Skeletal muscle satellite cell (primary cell): ENCODE measurements at regions not wholly inside any gene's neighbourhood (a gene's known extent, or its start where the extent isn't known, plus 50 kb on each side); places are given as distances from the start of the nearest gene placed in this dataset.

Experiments
- H3K27me3 ChIP-seq: 2 replicates; pipeline ENCODE4 v1.7.0; 2013; ENCODE audit warnings: low read length; ENCODE audit not compliant: control insufficient read depth, insufficient read depth
- H3K36me3 ChIP-seq: 2 replicates; pipeline ENCODE4 v1.7.0; 2013; ENCODE audit warnings: mild to moderate bottlenecking, control low read depth, low read length; ENCODE audit not compliant: insufficient read depth
- H3K4me1 ChIP-seq: 2 replicates; pipeline ENCODE4 v1.7.0; 2013; ENCODE audit warnings: low read length; ENCODE audit not compliant: control insufficient read depth, insufficient read depth
- H3K4me2 ChIP-seq: 2 replicates; pipeline ENCODE4 v1.7.0; 2013; ENCODE audit warnings: mild to moderate bottlenecking, low read length
- H3K4me3 ChIP-seq: 2 replicates; pipeline ENCODE4 v1.7.0; 2013; ENCODE audit warnings: low read length
- H3K9ac ChIP-seq: 2 replicates; pipeline ENCODE4 v1.7.0; 2013; ENCODE audit warnings: mild to moderate bottlenecking, low read depth, low read length, moderate library complexity
- H3K9me3 ChIP-seq: replicated peaks from 2 replicates; pipeline ENCODE4 v1.7.0; 2013; ENCODE audit warnings: mild to moderate bottlenecking, control low read depth, low read length

DNA sequence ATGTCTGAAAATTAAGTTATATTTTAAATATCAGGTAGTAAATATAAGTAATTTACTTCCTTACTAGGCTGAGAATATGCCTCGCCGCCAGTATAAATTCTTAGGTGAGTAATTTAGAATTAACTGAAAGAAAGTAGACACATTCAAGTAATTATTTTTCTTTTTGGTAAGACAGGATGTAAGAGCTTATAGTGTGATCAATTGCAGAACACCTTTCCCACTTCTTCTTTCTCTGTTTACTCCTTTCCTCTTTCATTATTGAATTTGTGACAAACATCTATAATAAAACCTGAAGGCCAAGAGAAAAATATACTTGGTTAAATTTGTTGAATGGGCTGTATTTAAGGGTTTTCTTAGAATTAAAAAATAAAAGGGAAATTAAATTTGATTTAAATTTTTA, 195.1 kb upstream of the CDKN2B start:
- Histone ChIP-seq H3K4me2 (no peak overlapping the region), H3K9me3 (no peaks in the 10 kb centered on the region), H3K9ac (no peak overlapping the region), H3K4me3 (no peak overlapping the region), H3K4me1 (peaks cover 14% of the 10 kb centered on the region), H3K36me3 (no peaks in the 10 kb centered on the region), H3K27me3 (no peaks in the 10 kb centered on the region)

DNA sequence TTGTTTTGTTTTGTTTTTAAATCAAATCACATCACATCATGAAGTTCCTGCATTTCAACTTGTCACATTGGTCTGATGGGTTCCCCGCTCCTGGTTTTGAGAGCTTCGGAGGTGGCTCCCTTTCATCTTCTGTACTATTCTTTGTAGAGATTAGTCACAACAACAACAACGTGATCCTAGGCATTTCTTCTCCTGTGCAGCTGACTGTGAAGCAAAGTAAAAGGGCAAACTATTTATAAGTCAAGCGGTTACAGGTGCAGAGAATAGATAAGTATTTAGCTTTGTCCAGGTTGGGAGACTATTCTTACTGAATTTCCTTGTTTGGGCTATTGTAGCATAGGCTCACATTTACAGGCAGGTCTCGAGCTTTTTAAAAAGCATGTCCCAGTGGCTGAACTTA, 197.7 kb upstream of the CDKN2B start:
- H3K36me3 ChIP-seq = no peaks in the 10 kb centered on the region
- H3K27me3 ChIP-seq = no peaks in the 10 kb centered on the region
- no peak overlapping the region for H3K4me2 ChIP-seq
- no peak overlapping the region for H3K4me3 ChIP-seq
- no peak overlapping the region for H3K9ac ChIP-seq
- H3K4me1 ChIP-seq = peaks cover 37% of the 10 kb centered on the region
- H3K9me3 ChIP-seq = no peaks in the 10 kb centered on the region

DNA sequence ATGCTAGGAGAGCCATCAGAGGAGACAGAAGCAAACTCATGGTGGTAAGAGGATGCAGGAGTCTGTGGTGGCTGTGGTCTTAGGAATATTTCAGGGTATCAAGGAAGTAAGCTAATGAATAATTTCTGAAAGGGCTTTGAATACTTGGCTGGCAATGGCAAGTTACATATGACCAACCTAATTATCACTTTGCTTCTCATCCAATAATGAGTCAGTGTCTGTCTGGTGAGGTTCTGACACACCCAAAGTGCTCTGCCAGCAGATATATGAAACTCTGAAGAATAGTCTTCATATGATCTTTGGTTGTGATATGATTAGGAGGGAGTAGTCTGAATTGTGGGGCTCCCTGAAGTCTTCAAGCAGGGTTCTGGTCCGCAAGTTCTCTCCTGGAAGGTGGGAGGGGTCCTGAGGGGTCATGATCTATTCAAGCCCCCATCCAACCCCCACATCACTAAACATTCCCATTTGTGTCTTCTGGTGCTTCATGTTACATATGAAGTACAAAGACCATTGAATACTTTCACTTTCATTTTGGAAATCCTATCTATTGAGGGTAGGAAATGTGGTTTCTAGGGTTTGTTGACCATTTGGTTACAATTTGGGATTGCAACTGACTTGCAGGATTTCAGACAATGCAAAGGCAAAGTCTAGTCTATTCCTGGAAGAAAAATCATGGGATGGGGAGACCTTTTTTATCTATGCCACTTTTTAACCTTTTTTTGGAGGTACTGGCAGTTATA, 199.9 kb upstream of the CDKN2B start:
- H3K4me3 ChIP-seq = no peak overlapping the region
- H3K36me3 ChIP-seq = no peaks in the 10 kb centered on the region
- no peaks in the 10 kb centered on the region for H3K27me3 ChIP-seq
- peak overlapping the region; percentile 13 for H3K4me2 ChIP-seq
- no peaks in the 10 kb centered on the region for H3K9me3 ChIP-seq
- peaks cover 53% of the 10 kb centered on the region for H3K4me1 ChIP-seq
- no peak overlapping the region for H3K9ac ChIP-seq

DNA sequence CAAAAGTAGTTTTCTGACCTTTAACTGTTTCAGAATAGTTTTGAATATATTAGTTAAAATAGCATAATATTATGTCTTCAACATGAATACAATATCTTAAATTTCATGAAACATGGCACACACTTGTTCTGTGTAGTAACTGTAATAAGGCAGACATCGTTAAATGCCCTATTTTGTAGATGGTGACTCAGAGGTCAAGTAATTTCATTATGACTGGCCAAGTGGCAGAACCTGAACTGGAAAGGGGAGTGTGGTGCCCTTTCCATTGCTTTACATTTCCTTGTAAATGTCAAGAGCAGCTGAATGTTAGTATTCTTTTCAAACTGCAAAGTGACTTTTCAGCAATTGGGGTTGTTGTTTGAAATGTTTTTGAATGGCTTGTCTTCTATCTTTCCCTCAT, 201.2 kb upstream of the CDKN2B start:
- H3K4me2 ChIP-seq = no peak overlapping the region
- no peak overlapping the region for H3K4me3 ChIP-seq
- no peaks in the 10 kb centered on the region for H3K36me3 ChIP-seq
- peaks cover 65% of the 10 kb centered on the region for H3K4me1 ChIP-seq
- no peaks in the 10 kb centered on the region for H3K9me3 ChIP-seq
- no peak overlapping the region for H3K9ac ChIP-seq
- H3K27me3 ChIP-seq = no peaks in the 10 kb centered on the region

DNA sequence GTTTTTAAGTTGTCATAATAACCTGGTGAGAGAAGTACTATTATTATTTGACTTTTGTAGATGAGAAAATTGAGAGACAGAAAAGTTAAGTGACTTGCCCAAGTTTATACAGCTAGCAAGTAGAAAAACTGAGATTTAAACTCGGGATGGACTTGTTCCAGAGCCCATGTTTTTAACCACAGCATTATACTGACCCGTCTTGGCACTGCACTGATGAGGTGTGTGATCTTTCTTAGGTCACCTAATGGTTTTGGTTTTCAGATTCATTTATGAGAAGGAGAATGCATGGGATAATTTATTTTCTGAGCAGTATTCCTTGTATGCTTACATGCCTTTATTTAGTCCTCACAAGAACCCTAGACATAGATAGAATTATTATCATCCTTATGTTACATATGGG, 201.8 kb upstream of the CDKN2B start:
- Histone ChIP-seq H3K9ac (peak overlapping the region; percentile 57), H3K4me2 (peak overlapping the region; percentile 25), H3K4me1 (peaks cover 68% of the 10 kb centered on the region), H3K9me3 (no peaks in the 10 kb centered on the region), H3K36me3 (no peaks in the 10 kb centered on the region), H3K27me3 (no peaks in the 10 kb centered on the region), H3K4me3 (no peak overlapping the region)

DNA sequence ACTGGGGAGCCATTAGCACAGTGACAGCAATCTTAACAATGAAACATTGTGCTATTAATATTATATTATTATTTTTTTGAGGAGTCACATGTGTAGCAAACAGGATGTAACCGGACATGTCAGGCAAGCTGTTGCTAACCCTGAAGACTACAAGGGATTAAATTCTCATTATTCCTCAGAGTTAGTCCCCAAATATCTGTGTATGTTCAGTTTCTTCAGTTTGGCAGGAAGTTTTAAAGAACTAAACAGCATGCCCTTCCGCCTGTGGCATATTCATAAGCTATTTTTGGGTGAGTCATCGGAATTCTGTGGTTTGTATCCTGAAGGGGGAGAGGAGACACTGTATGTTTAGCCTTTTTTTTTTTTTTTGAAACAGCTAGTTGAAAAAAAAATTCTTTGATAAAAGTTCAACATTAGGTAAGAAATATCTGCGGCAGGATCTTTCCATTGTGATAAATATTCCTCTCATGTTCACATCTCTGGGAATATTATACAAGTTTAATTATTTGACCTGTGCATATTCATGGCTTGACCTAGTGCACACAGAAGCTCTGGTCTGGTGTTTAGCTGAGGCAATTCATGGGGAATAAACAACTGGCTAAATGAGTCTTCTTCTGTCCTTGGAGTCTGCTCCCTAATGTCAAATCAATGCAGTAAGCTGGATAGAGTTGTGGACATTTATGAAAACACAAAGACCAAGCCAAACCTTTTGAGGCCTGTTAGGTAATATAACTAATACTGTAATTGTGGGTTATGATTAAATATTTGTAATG, 202.7 kb upstream of the CDKN2B start:
- Histone ChIP-seq H3K4me1 (peaks cover 74% of the 10 kb centered on the region), H3K36me3 (no peaks in the 10 kb centered on the region), H3K4me2 (peak overlapping the region; percentile 56), H3K9ac (peak overlapping the region; percentile 57), H3K27me3 (no peaks in the 10 kb centered on the region), H3K4me3 (no peak overlapping the region), H3K9me3 (no peaks in the 10 kb centered on the region)

DNA sequence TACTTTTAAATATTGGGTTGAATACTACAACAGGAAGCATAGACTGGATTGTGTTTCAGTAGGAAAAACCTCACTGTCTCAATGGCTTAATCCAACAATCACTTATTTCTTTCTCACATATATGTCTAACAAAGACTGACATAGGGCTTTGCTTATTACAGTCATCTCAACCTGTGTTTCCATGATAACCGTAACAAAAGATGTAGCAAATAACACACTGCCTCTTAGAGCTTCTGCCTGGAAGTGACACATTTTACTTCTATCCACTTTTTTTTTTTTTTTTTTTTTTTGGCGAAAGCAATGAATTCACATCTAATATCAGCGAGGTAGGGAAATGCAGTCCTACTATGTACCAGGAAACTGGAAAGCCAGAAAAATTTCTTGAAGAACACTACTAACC, 204.9 kb upstream of the CDKN2B start:
- peak overlapping the region; percentile 7 for H3K9ac ChIP-seq
- no peaks in the 10 kb centered on the region for H3K36me3 ChIP-seq
- no peaks in the 10 kb centered on the region for H3K27me3 ChIP-seq
- H3K4me1 ChIP-seq = peaks cover 76% of the 10 kb centered on the region
- no peaks in the 10 kb centered on the region for H3K9me3 ChIP-seq
- H3K4me2 ChIP-seq = no peak overlapping the region
- no peak overlapping the region for H3K4me3 ChIP-seq

DNA sequence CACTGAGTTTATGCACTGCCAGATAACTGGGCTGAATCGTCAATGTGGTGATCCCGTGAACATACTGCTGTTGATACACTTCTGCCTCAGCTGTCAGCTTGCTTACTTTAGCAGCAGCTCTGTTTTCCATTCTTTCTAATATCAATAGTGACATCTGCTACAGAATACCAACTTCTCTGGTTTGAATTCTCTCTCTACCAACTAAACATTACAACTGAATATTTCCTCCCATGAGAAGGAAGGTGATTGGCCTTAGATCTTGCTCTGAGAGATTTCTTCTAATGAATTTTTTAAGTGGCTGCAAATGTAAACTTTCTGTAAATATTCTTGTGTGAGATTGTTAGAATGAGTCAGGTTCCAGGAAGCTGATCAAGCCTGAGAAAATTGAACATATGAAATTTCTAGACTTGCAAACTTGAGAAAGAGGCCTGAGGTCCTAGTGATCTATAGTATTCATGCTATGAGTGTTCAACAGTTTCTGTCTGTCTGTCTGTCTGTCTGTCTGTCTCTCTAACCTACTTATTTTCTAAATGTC, 205.5 kb upstream of the CDKN2B start:
- H3K9ac ChIP-seq = peak overlapping the region; percentile 7

DNA sequence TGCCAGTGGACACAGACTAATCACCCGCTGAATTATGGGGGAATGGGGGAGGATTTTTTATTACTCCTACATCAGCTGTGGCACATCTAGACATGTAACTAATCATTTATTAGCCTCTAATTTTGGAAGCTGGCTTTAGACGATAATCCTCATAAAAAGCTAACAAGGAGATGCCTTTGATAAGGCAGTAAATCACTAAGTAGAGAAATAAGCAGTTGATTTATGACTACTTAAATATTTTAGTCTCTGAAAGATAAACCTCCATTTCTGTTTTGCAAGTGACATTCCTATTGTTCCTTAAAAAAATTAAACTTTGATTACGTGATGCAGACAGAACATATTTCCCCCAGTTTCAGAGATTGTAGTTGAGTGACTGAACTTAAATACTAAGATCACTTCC, 206.4 kb upstream of the CDKN2B start:
- Histone ChIP-seq H3K9me3 (no peaks in the 10 kb centered on the region), H3K36me3 (no peaks in the 10 kb centered on the region), H3K4me2 (no peak overlapping the region), H3K9ac (no peak overlapping the region), H3K27me3 (no peaks in the 10 kb centered on the region), H3K4me3 (no peak overlapping the region), H3K4me1 (peaks cover 62% of the 10 kb centered on the region)

More for the DNA sequence above, 205.5 kb upstream of the CDKN2B start:
- H3K9me3 ChIP-seq = no peaks in the 10 kb centered on the region
- H3K4me2 ChIP-seq = no peak overlapping the region
- H3K27me3 ChIP-seq = no peaks in the 10 kb centered on the region
- no peak overlapping the region for H3K4me3 ChIP-seq
- H3K36me3 ChIP-seq = no peaks in the 10 kb centered on the region
- peaks cover 71% of the 10 kb centered on the region for H3K4me1 ChIP-seq

DNA sequence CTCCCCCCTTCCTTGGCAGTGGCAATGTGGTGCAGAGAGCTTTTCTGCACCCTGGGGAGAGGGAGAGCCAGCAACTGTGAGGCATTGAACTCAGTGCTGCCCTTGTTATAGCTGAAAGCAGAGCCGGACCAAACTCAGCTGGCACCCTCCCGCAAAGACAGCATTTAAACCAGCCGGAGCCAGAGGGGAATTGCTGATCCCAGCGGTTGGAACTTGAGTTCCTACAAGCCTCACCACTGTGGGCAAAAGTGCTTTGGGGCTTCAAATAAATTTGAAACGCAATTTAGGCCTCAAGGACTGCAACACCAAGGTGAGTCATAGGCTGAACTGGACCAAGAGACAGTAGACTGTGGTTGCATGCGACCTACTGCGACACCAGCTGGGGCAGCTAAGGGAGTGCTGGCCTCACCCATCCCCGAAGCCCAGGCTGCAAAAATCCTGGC, 207.6 kb upstream of the CDKN2B start:
- Histone ChIP-seq H3K9ac (no peak overlapping the region), H3K4me1 (peaks cover 51% of the 10 kb centered on the region), H3K27me3 (no peaks in the 10 kb centered on the region), H3K36me3 (no peaks in the 10 kb centered on the region), H3K4me3 (no peak overlapping the region), H3K4me2 (no peak overlapping the region), H3K9me3 (no peaks in the 10 kb centered on the region)

DNA sequence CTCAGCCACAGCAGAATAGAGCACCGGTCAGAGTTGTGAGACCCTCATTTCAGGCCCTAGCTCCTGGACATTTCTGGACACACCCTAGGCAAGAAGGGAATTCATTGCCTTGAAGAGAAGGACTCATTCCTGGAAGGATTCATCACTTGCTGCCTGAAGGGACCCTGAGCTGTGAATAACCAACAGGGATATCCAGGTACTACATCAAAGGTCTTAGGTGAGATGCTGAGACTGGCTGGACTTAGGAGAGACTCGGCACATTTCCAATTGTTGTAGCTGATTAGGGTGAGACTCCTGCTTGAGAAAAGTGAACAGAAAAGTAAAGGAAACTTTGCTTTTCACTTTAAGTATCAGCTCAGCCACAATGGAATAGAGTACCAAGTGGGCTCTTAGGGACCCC, 208.1 kb upstream of the CDKN2B start:
- Histone ChIP-seq H3K4me3 (no peak overlapping the region), H3K9ac (no peak overlapping the region), H3K4me2 (no peak overlapping the region), H3K36me3 (no peaks in the 10 kb centered on the region), H3K9me3 (no peaks in the 10 kb centered on the region), H3K4me1 (peaks cover 47% of the 10 kb centered on the region), H3K27me3 (no peaks in the 10 kb centered on the region)
